Epithelial cell of prostate (primary cell): ENCODE measurements at regions not wholly inside any gene's neighbourhood (a gene's known extent, or its start where the extent isn't known, plus 50 kb on each side); places are given as distances from the start of the nearest gene placed in this dataset.
"Not testable (repeated sequence)": the region's sequence is repeated elsewhere in the genome, so short reads cannot be mapped to it uniquely, and the experiment has no call there.

Experiments used
- DNase-seq: peaks from one replicate; pipeline ENCODE4 v3.0.0-alpha.2; 2011; ENCODE audit warnings: low read depth, low spot score
- H3K27ac ChIP-seq: fragments of 450-650 bp; 2 replicates; pipeline ENCODE4 v1.5.1; 2017; ENCODE audit warnings: mild to moderate bottlenecking

- peak; percentile 98 for DNase-seq
- H3K27ac ChIP-seq = peak overlapping the region; percentile 95
These were observed 59.7 kb downstream of the RAP2B start for GRCh38 chr3:153221748-153222162.

- DNase-seq, H3K27ac ChIP-seq: not testable (repeated sequence)
These were observed 64.9 kb downstream of the RAP2B start for GRCh38 chr3:153226877-153227276.

- DNase-seq = not testable (repeated sequence)
These were observed 68.4 kb downstream of the RAP2B start for GRCh38 chr3:153230427-153230826.

GRCh38 chr3:153231245-153231644, 69.2 kb downstream of the RAP2B start:
- H3K27ac ChIP-seq, DNase-seq: not testable (repeated sequence)

More at GRCh38 chr3:153230427-153230826, 68.4 kb downstream of the RAP2B start:
- H3K27ac ChIP-seq = not testable (repeated sequence)

- not testable (repeated sequence) for DNase-seq, H3K27ac ChIP-seq
These were observed 70.2 kb downstream of the RAP2B start for GRCh38 chr3:153232050-153232752.

- no peak for DNase-seq
- H3K27ac ChIP-seq = no peak overlapping the region
These were observed 70.8 kb downstream of the RAP2B start for GRCh38 chr3:153232851-153233271.

GRCh38 chr3:153233986-153234385, 72.0 kb downstream of the RAP2B start:
- no peak for DNase-seq
- no peak overlapping the region for H3K27ac ChIP-seq

GRCh38 chr3:153242896-153243295, 80.9 kb downstream of the RAP2B start:
- no peak overlapping the region for H3K27ac ChIP-seq
- no peak for DNase-seq

GRCh38 chr3:153244961-153245360, 82.9 kb downstream of the RAP2B start:
- H3K27ac ChIP-seq = no peak overlapping the region
- no peak for DNase-seq

- H3K27ac ChIP-seq = no peak overlapping the region
- no peak for DNase-seq
These were observed 83.6 kb downstream of the RAP2B start for GRCh38 chr3:153245661-153246060.

GRCh38 chr3:153246331-153246730, 84.3 kb downstream of the RAP2B start:
- DNase-seq = no peak
- no peak overlapping the region for H3K27ac ChIP-seq

- DNase-seq = no peak
- H3K27ac ChIP-seq = no peak overlapping the region
These were observed 84.8 kb downstream of the RAP2B start for GRCh38 chr3:153246806-153247205.

- no peak for DNase-seq
- H3K27ac ChIP-seq = no peak overlapping the region
These were observed 85.6 kb downstream of the RAP2B start for GRCh38 chr3:153247331-153248330.

GRCh38 chr3:153248835-153249234, 86.8 kb downstream of the RAP2B start:
- H3K27ac ChIP-seq, DNase-seq: not testable (repeated sequence)

- H3K27ac ChIP-seq = no peak overlapping the region
- no peak for DNase-seq
These were observed 87.9 kb downstream of the RAP2B start for GRCh38 chr3:153249906-153250305.

GRCh38 chr3:153250446-153250845, 88.4 kb downstream of the RAP2B start:
- H3K27ac ChIP-seq = no peak overlapping the region
- no peak for DNase-seq

GRCh38 chr3:153252963-153253362, 90.9 kb downstream of the RAP2B start:
- DNase-seq = peak; percentile 69
- H3K27ac ChIP-seq = peak overlapping the region; percentile 51

GRCh38 chr3:153254361-153254760, 92.3 kb downstream of the RAP2B start:
- no peak overlapping the region for H3K27ac ChIP-seq
- no peak for DNase-seq

- no peak for DNase-seq
- H3K27ac ChIP-seq = peak overlapping the region; percentile 79
These were observed 95.8 kb downstream of the RAP2B start for GRCh38 chr3:153257673-153258351.

GRCh38 chr3:153259956-153260355, 97.9 kb downstream of the RAP2B start:
- H3K27ac ChIP-seq = no peak overlapping the region
- DNase-seq = no peak
